ENCODE measurements at regions not wholly inside any gene's neighbourhood (a gene's known extent, or its start where the extent isn't known, plus 50 kb on each side); places are given as distances from the start of the nearest gene placed in this dataset.

DNA sequence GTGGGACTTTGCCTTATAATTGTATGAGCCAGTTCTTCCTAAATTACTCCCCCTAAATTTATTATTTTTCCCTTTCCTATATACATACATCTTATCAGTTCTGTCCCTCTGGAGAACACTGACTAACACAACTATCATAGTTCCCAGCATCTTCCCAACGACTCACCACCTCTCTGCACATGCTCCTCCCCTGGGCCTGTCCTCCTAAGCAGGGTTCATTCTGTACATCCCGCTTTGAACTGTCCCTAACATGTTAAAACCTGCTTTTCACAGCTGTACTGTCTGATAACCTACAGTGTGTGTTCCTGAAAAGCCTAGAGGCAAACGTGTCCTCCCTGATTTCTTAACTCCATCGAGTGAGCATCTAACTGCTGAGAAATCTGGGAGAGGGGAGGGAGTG lies 141.7 kb downstream of the EFNB2 start:
- no peak for DNase-seq
- H3K9me3 ChIP-seq (ENCODE audit: severe bottlenecking): no peaks in the 10 kb centered on the region
- H3K27ac ChIP-seq: no peak overlapping the region
- no peaks in the 10 kb centered on the region for H3K36me3 ChIP-seq
- TF ChIP-seq, protein P1, sequence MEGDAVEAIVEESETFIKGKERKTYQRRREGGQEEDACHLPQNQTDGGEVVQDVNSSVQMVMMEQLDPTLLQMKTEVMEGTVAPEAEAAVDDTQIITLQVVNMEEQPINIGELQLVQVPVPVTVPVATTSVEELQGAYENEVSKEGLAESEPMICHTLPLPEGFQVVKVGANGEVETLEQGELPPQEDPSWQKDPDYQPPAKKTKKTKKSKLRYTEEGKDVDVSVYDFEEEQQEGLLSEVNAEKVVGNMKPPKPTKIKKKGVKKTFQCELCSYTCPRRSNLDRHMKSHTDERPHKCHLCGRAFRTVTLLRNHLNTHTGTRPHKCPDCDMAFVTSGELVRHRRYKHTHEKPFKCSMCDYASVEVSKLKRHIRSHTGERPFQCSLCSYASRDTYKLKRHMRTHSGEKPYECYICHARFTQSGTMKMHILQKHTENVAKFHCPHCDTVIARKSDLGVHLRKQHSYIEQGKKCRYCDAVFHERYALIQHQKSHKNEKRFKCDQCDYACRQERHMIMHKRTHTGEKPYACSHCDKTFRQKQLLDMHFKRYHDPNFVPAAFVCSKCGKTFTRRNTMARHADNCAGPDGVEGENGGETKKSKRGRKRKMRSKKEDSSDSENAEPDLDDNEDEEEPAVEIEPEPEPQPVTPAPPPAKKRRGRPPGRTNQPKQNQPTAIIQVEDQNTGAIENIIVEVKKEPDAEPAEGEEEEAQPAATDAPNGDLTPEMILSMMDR (IDR thresholded peaks at IDR 0.05; ENCODE audit: low read depth, low read length): no peak
- H3K4me3 ChIP-seq (ENCODE audit: low read depth, low read length): no peak overlapping the region
- no peaks in the 10 kb centered on the region for H3K27me3 ChIP-seq (ENCODE audit: insufficient read depth, low read depth, severe bottlenecking)

DNA sequence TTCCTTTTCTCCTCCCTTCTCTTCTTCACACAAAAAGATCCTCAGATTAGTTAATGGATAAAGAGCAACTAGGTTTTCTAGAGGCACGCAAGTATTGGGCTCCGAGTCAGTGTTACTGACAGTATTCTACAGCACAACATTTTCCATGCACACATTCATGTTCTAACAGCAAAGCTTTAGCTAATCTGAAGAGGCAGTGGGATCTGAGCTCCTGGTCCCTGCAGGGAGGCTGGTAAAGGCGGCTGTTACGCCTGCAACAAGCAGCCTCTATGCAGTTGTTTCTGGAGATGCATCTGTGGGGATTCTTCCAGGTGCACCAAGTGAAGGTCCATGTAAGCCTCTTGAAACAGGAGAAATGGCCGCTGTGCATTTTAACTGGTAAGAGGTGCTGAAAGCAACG lies 143.8 kb downstream of the EFNB2 start:
- TF ChIP-seq, protein P1 (IDR thresholded peaks at IDR 0.05; ENCODE audit: low read depth, low read length): no peak
- Histone ChIP-seq H3K27me3 (ENCODE audit: insufficient read depth, low read depth, severe bottlenecking) (no peaks in the 10 kb centered on the region), H3K4me3 (ENCODE audit: low read depth, low read length) (no peak overlapping the region), H3K27ac (no peak overlapping the region), H3K9me3 (ENCODE audit: severe bottlenecking) (no peaks in the 10 kb centered on the region), H3K36me3 (no peaks in the 10 kb centered on the region)
- no peak for DNase-seq

GRCh38 chr13:106391271-106391670 lies 144.2 kb downstream of the EFNB2 start:
- H3K9me3 ChIP-seq (ENCODE audit: severe bottlenecking): no peaks in the 10 kb centered on the region
- no peak for DNase-seq
- no peak overlapping the region for H3K27ac ChIP-seq
- TF ChIP-seq, protein P1 (IDR thresholded peaks at IDR 0.05; ENCODE audit: low read depth, low read length): no peak
- H3K36me3 ChIP-seq: no peaks in the 10 kb centered on the region
- H3K4me3 ChIP-seq (ENCODE audit: low read depth, low read length): no peak overlapping the region
- H3K27me3 ChIP-seq (ENCODE audit: insufficient read depth, low read depth, severe bottlenecking): no peaks in the 10 kb centered on the region

DNA sequence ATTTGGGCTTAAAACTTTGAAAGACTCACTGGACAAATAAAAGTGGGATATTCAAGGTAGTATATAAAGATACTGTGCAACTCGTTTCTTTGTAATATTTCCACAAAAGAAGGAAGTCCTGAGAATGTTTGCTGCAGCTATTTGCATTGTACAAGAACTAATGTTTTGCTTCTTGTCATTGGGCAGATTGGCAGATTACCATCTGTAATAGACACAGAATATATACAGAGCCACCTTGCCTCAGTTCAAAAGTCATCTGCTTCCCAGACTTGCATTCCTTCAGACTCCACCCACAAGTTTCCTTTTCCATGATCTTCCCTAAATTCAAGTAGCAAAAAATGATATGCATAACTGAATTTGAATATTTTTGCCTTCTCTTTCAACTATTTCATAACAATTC lies 145.1 kb downstream of the EFNB2 start:
- no peak for DNase-seq
- H3K27ac ChIP-seq: no peak overlapping the region
- no peaks in the 10 kb centered on the region for H3K9me3 ChIP-seq (ENCODE audit: severe bottlenecking)
- TF ChIP-seq, protein P1 (IDR thresholded peaks at IDR 0.05; ENCODE audit: low read depth, low read length): no peak
- H3K27me3 ChIP-seq (ENCODE audit: insufficient read depth, low read depth, severe bottlenecking): no peaks in the 10 kb centered on the region
- no peak overlapping the region for H3K4me3 ChIP-seq (ENCODE audit: low read depth, low read length)
- H3K36me3 ChIP-seq: no peaks in the 10 kb centered on the region

GRCh38 chr13:106385654-106386053 lies 149.8 kb downstream of the EFNB2 start:
- TF ChIP-seq, protein P1 (IDR thresholded peaks at IDR 0.05; ENCODE audit: low read depth, low read length): no peak
- Histone ChIP-seq H3K27ac (no peak overlapping the region), H3K36me3 (no peaks in the 10 kb centered on the region), H3K9me3 (ENCODE audit: severe bottlenecking) (no peaks in the 10 kb centered on the region), H3K4me3 (ENCODE audit: low read depth, low read length) (no peak overlapping the region), H3K27me3 (ENCODE audit: insufficient read depth, low read depth, severe bottlenecking) (no peaks in the 10 kb centered on the region)
- DNase-seq: no peak

- no peak for DNase-seq
- Histone ChIP-seq H3K27me3 (ENCODE audit: insufficient read depth, low read depth, severe bottlenecking) (no peaks in the 10 kb centered on the region), H3K4me3 (ENCODE audit: low read depth, low read length) (no peak overlapping the region), H3K36me3 (no peaks in the 10 kb centered on the region), H3K27ac (no peak overlapping the region), H3K9me3 (ENCODE audit: severe bottlenecking) (no peaks in the 10 kb centered on the region)
- TF ChIP-seq, protein P1 (IDR thresholded peaks at IDR 0.05; ENCODE audit: low read depth, low read length): no peak
Observed at GRCh38 chr13:106384516-106384915, 150.9 kb downstream of the EFNB2 start.
